Right atrium auricular region (tissue), 2 donors: ENCODE measurements at regions not wholly inside any gene's neighbourhood (a gene's known extent, or its start where the extent isn't known, plus 50 kb on each side); places are given as distances from the start of the nearest gene placed in this dataset.

ENCODE experiments used
- DNase-seq: peaks from one replicate; pipeline ENCODE4 v3.0.0-alpha.2; 2019; ENCODE audit warnings: low spot score
- H3K27ac ChIP-seq, 2 donors: fragments of 200-600 bp; sonication (generic); 1 replicate in 1 of 2; 2 replicates in 1 of 2; pipeline ENCODE4 v1.5.1; 2016 to 2019
- H3K27me3 ChIP-seq, 2 donors: fragments of 200-600 bp; sonication (generic); one replicate each; pipeline versions ENCODE4 v1.5.1 to v1.6.0; 2017 to 2019
- H3K36me3 ChIP-seq: fragments of 200-600 bp; sonication (generic); one replicate; pipeline ENCODE4 v1.5.1; 2016
- H3K4me1 ChIP-seq, 2 donors: fragments of 200-600 bp; sonication (generic); one replicate each; pipeline versions ENCODE4 v1.5.1 to v1.6.0; 2017 to 2019
- H3K4me3 ChIP-seq, 2 donors: fragments of 200-600 bp; sonication (generic); 1 replicate in 1 of 2; 2 replicates in 1 of 2; pipeline ENCODE4 v1.5.1; 2017 to 2019; ENCODE audit warnings: mild to moderate bottlenecking in 1 of 2, moderate library complexity in 1 of 2
- H3K9me3 ChIP-seq, 2 donors: fragments of 200-600 bp; sonication (generic); one replicate each; pipeline ENCODE4 v1.5.1; 2019
- CTCF ChIP-seq, 2 donors: fragments of 200-600 bp; sonication (generic); IDR thresholded peaks; one replicate each; pipeline ENCODE4 v1.5.1; 2019; ENCODE audit warnings: antibody characterized with exemption in 2 of 2

GRCh38 chr4:41454423-41454822 lies 83.5 kb upstream of the LIMCH1 start:
- no peak for TF ChIP-seq CTCF (IDR thresholded peaks at IDR 0.05)
- H3K27me3 ChIP-seq: no peaks in the 10 kb centered on the region
- H3K36me3 ChIP-seq: no peaks in the 10 kb centered on the region
- no peaks in the 10 kb centered on the region for H3K9me3 ChIP-seq
- no peak for DNase-seq
- H3K27ac ChIP-seq: no peak overlapping the region
- H3K4me1 ChIP-seq: peaks cover 0 to 17% of the 10 kb centered on the region in 2 donors
- no peak overlapping the region for H3K4me3 ChIP-seq

- Histone ChIP-seq H3K27ac (no peak overlapping the region), H3K36me3 (no peaks in the 10 kb centered on the region), H3K9me3 (no peaks in the 10 kb centered on the region), H3K4me1 (peaks cover 0 to 17% of the 10 kb centered on the region in 2 donors), H3K4me3 (no peak overlapping the region), H3K27me3 (no peaks in the 10 kb centered on the region)
- DNase-seq: no peak
- TF ChIP-seq CTCF (IDR thresholded peaks at IDR 0.05): no peak
These were observed 82.8 kb upstream of the LIMCH1 start for GRCh38 chr4:41455206-41455605.

- Histone ChIP-seq H3K27ac (no peak overlapping the region), H3K4me1 (peaks cover 0 to 21% of the 10 kb centered on the region in 2 donors), H3K27me3 (no peaks in the 10 kb centered on the region), H3K9me3 (no peaks in the 10 kb centered on the region), H3K36me3 (no peaks in the 10 kb centered on the region), H3K4me3 (no peak overlapping the region)
- no peak for DNase-seq
- TF ChIP-seq CTCF (IDR thresholded peaks at IDR 0.05): no peak
These were observed 81.3 kb upstream of the LIMCH1 start for GRCh38 chr4:41456559-41457101.

- no peaks in the 10 kb centered on the region for H3K27me3 ChIP-seq
- DNase-seq: no peak
- H3K9me3 ChIP-seq: no peaks in the 10 kb centered on the region
- no peak overlapping the region for H3K4me3 ChIP-seq
- peaks cover 0 to 21% of the 10 kb centered on the region in 2 donors for H3K4me1 ChIP-seq
- no peaks in the 10 kb centered on the region for H3K36me3 ChIP-seq
- no peak overlapping the region for H3K27ac ChIP-seq
- no peak for TF ChIP-seq CTCF (IDR thresholded peaks at IDR 0.05)
These were observed 79.3 kb upstream of the LIMCH1 start for GRCh38 chr4:41458689-41459088.

GRCh38 chr4:41460641-41461040 lies 77.3 kb upstream of the LIMCH1 start:
- H3K4me3 ChIP-seq: no peak overlapping the region
- no peak overlapping the region for H3K27ac ChIP-seq
- no peaks in the 10 kb centered on the region for H3K36me3 ChIP-seq
- DNase-seq: no peak
- H3K9me3 ChIP-seq: no peaks in the 10 kb centered on the region
- no peak for TF ChIP-seq CTCF (IDR thresholded peaks at IDR 0.05)
- H3K27me3 ChIP-seq: no peaks in the 10 kb centered on the region
- peaks cover 0 to 3% of the 10 kb centered on the region in 2 donors for H3K4me1 ChIP-seq

- no peak overlapping the region for H3K4me3 ChIP-seq
- no peaks in the 10 kb centered on the region for H3K9me3 ChIP-seq
- H3K4me1 ChIP-seq: peaks cover 0 to 3% of the 10 kb centered on the region in 2 donors
- no peaks in the 10 kb centered on the region for H3K36me3 ChIP-seq
- DNase-seq: no peak
- no peaks in the 10 kb centered on the region for H3K27me3 ChIP-seq
- H3K27ac ChIP-seq: no peak overlapping the region
- no peak for TF ChIP-seq CTCF (IDR thresholded peaks at IDR 0.05)
These were observed 76.1 kb upstream of the LIMCH1 start for GRCh38 chr4:41461780-41462307.
